GM12872 (cell line): ENCODE measurements at regions not wholly inside any gene's neighbourhood (a gene's known extent, or its start where the extent isn't known, plus 50 kb on each side); places are given as distances from the start of the nearest gene placed in this dataset.

Experiments
- TF ChIP-seq, protein P1 (sequence below): IDR thresholded peaks from 3 replicates; pipeline ENCODE4 v1.5.1; 2011; ENCODE audit warnings: low read depth, mild to moderate bottlenecking, low read length, moderate library complexity; ENCODE audit not compliant: insufficient read depth

DNA sequence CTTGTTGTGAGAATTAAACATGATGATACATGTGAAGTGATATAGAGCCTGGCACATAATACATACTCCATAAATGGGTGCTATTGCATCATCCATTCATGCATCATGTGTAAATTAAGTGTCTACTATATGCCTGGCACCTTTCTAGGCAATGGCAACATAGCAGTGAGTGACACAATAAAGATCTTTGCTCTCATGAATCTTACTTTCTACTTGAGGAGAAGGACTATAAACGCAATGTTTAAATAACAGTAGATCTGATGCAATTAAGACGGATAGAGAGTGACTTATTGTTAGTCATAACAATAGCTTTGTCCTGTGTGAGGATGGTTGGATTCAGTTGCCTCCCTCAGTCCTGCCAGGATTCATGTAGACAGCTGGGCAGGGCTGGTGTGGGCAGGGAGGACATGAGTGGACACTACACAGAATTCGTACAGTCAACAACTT lies 88.4 kb upstream of the NPAS2 start:
- TF ChIP-seq, protein P1, sequence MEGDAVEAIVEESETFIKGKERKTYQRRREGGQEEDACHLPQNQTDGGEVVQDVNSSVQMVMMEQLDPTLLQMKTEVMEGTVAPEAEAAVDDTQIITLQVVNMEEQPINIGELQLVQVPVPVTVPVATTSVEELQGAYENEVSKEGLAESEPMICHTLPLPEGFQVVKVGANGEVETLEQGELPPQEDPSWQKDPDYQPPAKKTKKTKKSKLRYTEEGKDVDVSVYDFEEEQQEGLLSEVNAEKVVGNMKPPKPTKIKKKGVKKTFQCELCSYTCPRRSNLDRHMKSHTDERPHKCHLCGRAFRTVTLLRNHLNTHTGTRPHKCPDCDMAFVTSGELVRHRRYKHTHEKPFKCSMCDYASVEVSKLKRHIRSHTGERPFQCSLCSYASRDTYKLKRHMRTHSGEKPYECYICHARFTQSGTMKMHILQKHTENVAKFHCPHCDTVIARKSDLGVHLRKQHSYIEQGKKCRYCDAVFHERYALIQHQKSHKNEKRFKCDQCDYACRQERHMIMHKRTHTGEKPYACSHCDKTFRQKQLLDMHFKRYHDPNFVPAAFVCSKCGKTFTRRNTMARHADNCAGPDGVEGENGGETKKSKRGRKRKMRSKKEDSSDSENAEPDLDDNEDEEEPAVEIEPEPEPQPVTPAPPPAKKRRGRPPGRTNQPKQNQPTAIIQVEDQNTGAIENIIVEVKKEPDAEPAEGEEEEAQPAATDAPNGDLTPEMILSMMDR = no peak

DNA sequence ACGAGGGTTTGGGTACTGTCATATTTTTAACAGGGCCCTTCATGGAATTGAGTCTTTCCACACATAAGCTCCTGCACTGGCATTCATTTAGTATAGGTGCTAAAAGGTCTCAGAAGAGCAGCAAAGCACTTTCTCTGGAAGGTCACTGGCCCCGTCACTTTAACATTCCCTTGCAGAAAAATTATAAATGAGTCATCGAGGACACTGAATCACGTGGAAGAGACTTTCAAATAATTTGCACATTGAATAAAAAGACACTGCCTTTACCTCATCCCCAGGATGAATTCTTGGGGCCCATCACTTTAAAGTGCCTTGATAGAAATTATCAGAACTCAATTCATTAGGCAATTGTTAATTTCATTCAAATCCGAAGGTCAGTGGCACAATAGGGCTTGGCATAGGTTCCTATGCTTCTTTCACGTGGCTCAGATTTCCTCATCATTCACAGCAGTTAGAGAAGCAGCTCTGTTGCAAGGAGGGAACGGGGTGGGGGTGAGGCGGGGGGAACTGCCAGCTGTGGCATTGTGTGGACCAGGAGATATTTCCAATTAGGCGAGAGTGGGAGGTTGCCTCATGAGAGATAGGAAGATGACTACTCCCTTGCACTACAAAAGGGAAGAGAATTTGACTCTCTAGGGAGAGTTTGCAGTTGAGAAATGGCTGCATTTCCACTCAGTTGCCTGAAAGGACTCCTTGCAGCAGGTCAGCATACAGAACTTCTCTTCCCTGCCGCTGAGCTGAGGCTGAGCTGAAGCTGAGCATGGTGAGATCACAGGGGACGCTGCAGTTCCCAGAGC lies 86.3 kb upstream of the NPAS2 start:
- TF ChIP-seq, protein P1 = no peak

DNA sequence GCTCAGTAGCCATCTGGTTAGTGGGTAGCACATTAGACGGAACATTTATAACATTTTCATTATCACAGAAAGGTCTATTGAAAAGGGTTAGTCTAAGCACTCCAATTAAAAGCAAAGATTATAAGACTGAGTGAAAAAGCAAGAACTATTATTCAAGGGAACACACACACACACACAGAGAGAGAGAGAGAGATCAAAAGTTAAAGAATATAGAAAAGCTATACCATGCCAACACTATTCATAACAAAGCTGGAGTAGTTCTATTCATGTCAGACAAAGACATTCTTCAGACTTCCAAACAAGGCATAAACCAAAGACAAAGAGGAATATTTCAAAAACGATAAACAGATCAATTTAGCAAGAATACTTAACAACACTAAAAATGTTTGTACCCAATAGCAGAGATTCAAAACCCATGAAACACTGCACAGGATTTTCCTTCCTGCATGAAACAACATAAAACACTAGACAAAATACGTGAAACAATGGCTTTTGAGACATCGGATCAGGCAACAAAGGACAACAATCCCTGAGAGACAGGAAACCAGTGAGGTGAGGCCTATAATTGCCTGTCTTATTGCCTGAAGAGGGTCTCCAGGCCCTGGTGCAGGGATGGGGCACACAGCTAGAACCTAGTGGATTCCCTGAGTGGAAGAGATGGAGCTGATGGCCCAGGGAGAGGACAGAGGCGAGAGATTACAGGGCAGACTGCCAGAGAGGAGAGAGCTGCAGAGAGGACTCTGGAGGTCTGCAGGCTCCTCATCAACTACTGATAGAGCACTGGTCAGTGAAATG lies 83.6 kb upstream of the NPAS2 start:
- TF ChIP-seq, protein P1 = no peak

DNA sequence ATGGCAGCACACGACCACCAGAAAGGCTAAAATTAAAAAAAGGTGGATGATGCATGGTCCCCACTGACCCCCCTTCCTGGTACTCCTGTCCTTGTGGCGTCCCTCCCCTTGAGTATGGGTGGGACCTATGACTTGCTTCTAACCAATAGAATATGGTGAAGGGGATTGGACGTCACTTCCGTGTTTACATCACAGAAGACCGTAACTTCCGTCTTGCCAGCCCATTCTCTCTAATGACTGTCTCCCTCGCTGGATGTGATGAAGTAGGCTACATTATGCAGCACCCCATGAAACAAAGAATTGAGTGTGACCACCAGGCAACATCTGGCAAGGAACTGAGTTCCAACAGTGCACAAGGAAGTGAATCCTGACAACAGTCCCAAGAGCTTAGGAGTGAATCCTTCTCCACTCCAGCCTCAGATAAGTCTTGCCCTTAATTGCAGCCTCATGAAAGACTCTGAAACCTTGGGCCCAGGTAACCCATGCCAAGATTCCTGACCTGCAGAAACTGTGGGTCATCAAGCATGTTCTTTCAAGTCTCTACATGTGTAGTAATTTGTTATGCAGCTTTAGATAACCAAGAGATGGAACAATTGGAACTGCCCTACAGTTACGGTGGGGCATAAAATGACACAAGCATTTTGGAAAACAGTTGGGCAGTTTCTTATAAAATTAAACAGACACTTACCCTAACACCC lies 80.1 kb upstream of the NPAS2 start:
- TF ChIP-seq, protein P1 = no peak

DNA sequence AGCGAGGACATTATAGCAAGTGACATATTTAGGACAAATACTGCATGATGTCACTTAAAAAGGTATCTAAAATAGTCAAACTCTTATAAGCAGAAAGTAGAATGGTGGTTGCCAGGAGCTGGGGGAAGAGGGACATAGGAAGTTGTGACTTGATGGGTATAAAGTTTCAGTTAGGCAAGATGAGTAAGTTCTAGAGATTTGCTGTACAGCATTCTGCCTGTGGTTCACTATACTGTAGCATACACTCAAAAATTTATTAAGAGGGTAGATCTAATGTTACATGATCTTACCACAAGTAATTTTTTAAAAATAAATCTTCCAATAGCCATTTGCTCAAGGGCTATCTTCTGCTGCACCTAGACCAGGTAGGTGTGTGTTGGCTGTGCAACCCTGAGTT lies 78.1 kb upstream of the NPAS2 start:
- TF ChIP-seq, protein P1 = no peak

DNA sequence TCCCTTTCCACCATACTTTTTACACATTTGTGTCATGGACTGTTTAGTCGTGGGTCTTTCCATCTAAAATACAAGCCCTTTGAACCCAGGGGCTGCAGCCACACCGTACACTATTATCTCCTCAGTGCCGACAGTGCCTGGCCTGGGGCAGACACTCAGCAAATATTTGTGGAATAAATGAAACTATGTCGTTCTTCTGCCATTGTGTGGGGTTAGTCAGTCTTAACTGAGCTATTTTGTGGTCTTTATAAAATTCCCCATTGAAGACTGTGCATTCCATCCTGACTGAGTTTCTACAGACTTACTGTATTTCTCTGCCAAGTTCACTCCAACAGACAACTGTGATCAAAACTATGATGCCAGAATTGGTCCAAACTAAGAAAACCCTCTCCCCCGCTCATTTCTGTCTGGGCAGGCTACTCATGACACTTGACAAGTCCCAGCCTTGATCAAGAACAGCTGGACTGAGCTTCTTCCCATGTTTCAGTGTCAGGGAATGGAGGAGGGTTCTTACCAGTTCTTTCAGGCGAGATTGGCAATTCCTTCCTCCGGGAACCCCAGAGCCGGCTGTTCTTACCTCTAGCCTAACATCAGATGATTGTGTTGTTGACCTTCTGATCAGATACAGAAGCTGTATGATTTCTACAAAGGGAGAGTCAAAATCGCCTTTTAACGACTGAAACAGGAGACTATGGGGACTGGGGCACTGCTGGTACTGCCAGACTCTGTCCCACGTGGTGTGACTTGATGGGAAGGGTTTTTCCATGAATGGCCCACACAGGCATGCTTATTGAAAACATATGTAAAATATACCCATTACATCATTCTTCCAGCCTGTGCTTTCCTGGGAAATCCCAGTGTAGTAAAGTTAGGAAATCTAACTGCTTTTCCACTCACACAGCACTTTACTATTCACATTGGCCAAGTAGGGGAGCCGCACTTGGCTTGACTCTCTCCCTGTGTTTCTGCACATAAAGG lies 77.4 kb upstream of the NPAS2 start:
- TF ChIP-seq, protein P1 = no peak
